NCI-H1930 (cell line): ENCODE measurements at regions not wholly inside any gene's neighbourhood (a gene's known extent, or its start where the extent isn't known, plus 50 kb on each side); places are given as distances from the start of the nearest gene placed in this dataset.
"Not testable (repeated sequence)": the region's sequence is repeated elsewhere in the genome, so short reads cannot be mapped to it uniquely, and the experiment has no call there.

Experiments used
- DNase-seq, 2 experiments: peaks; one replicate each; lab custom pipeline; 2025; lab: John Stamatoyannopoulos, UW

DNA sequence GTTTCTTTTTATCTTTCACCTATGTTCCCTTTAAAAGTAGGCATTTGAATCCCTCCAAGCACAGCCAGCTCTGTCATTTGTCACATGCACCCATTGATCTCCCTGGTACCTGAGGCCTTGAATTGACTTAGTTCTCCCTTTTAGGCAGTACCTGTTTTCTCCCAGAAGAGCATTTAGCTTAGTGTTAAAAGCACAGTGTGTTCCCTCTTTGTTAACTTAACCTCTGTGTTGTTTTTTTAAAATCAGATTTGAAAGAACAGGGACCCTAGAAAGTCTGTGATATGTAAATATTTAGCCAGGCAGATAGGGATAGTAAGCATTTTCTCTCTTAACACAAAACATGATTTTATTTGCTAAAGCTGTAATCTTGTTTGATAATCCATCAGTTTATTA lies 113.8 kb upstream of the SPATA31D4 start:
- DNase-seq: peak in 1 of 2 experiments; percentile 29

DNA sequence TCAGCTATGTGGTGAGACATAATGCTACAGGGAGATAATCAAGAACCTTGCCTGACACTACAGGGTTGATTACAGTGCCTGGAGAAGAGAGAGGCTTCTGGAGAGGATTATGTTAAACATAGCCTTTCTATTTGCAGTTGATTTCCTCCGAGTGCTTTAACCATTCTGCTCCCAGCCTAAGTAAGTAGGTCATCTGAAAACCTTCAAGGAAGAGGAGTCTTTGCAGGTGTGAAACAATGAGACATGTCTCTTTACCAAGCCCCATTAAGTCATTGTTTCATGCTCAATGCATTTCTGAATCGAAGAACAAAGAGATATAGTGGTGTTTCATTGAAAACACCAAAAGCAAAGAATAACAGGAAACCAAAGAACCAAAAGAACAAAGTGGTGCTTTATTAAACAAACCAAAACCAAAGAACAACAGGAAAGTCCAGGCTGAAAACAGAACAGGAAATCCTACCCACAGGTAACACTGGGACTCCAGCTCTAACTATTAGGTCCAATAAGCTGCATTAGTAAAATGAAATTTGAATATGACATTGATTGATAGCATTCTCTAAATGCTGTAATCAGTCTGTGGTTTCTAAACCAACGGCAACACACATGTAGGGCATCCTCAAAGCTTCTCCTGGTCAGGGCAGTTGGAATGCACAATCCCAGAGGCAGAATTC lies 113.3 kb upstream of the SPATA31D4 start:
- DNase-seq: no peak

DNA sequence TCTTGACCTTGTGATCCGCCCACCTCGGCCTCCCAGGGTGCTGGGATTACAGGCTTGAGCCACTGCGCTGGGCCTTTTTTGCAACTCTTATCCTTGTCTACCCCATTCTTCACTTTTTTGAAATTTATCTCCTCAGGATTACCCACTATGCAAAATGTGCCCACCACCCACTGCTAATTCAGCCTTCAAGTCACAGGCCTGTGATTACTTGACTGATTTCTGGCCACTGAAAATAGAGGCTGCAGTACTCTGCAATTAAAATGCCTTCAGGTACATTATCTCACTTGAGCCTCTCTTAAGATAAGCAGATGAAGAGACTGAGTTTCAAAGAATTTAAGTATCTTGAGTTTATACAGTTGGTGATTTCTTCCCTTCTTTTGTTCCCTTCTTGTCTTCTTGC lies 112.4 kb upstream of the SPATA31D4 start:
- no peak for DNase-seq

DNA sequence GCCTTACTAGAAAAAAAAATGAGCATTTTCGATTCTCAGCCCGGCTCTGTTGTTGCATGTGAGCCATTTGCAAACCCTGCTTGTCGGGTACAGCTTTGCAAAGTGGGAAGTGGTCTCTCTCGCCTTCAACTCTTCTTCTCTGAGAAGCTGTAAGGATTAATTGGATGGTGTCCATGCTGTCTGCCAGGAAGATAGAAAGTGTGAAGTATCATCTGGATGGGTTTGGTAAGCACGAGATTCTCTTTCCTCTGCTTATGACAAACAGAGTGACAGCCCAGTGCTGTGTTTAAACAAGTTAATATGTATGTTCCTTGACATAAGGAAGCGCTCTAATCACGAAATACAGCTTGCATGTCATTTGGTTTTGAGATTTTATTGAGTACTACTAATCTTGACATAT lies 109.1 kb upstream of the SPATA31D4 start:
- DNase-seq: no peak

DNA sequence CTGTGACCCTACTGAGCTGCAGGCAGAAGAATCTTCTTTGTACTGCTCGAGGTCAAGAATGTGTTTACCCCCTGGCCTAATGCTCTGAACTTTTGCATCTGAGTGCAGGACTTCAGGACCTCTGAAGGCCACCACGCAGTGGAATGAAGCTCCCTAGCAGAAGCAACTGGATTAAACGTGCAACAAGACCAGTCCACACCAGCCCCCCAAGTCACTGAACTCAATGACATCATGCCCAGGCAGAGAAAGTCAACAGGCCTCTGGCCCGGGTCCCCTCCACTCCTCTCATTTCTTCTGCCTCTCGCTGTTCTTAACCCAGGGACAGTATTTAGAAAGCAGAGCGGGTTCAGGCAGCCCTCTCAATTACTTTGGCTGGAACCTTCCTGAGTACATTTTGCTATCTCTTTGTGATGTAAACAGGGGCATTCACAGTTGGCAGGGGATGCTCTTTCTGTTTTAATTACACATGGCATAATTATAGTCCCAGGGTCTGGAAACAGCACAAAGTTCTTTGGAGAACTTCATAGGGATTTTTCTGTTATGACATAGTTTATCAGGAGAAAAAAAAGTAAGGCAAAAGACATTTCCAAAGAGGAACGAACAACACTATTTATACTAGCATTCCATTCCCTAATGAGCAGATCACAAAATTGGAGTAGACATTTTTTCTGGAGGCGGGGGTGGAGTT lies 108.2 kb upstream of the SPATA31D4 start:
- DNase-seq: no peak

DNA sequence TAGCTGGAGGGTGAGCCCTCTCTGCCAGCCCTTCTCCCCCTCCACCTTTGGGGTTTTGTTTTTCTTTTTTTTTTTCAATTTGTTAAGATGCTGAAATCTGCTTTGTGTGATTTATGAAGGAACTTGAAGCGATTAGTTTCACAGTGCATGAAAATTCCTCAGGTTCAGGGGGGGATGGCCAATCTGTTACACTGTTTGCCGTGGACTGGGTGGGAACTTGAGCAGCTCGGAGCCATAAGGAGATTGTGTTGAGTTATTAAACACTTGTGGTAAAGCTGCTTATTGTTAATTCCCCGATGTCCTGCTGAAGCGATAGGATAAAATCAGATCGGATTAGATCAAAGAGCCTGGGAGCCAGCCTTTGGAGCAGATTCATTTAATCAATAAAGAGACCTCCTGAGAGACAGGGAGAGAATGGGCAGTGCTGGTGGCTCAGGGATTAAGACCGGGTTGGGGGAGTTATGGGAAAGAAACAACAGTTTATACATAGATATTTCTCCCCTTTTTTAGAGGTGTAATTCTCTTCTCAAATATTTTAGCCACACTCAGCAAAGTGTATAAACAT lies 105.8 kb upstream of the SPATA31D4 start:
- no peak for DNase-seq

DNA sequence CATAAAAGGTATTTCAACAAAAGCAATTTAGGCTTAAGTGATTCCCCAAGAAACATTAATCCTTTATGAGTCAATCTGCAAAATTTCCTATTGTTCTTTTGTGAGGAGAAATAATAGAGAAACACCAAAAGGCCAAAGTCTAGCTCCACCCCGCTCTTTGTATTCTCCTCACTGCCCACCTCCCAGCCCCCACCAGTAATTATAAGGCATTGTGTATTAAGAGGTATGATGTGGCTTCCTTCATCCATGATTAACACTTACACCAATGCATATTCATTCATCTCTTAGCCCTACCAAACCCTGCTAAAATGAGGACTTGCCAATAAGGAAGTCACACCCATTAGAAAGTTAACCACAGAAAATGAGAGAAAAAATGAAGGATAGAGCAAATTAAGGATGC lies 105.3 kb upstream of the SPATA31D4 start:
- DNase-seq: no peak

DNA sequence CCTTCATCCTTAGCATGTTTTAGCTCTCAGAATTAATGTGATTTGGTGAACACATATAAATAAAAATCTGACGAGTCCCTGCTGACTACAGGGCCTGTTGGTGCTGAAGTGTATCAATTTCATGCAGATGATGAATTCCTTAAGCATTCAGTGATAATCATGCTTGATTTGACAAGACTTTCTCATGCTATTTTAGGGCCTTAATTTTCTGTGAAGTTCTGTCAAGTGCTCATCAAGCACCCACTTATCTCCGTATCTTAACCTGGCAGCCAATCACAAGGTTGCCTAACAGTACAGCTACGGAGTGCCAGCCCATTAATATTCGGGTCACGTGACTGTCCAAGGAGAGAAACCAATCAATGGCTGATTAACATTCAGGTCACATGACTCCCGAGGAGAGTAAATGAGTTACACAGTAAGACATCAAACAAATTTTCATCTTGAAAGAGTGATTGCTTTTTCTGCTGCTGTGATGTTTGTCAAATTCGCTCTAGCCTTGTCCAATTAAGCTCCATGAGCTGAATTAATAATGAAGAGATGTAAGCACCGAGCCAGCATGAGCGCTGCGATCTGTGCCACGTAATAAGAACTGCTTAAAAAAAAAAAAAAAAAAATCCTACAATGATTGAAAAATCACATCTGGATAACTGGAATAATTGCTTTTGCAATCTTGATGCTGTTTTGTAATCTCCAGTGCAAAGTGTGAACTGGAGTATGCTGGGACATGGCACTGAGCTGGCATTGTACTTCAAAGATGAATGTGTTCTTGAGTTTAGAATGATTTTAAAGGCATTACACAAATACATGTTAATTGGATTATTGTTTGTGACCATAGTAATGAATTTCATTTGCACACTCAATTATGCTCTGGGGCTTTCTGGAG lies 104.3 kb upstream of the SPATA31D4 start:
- no peak for DNase-seq

DNA sequence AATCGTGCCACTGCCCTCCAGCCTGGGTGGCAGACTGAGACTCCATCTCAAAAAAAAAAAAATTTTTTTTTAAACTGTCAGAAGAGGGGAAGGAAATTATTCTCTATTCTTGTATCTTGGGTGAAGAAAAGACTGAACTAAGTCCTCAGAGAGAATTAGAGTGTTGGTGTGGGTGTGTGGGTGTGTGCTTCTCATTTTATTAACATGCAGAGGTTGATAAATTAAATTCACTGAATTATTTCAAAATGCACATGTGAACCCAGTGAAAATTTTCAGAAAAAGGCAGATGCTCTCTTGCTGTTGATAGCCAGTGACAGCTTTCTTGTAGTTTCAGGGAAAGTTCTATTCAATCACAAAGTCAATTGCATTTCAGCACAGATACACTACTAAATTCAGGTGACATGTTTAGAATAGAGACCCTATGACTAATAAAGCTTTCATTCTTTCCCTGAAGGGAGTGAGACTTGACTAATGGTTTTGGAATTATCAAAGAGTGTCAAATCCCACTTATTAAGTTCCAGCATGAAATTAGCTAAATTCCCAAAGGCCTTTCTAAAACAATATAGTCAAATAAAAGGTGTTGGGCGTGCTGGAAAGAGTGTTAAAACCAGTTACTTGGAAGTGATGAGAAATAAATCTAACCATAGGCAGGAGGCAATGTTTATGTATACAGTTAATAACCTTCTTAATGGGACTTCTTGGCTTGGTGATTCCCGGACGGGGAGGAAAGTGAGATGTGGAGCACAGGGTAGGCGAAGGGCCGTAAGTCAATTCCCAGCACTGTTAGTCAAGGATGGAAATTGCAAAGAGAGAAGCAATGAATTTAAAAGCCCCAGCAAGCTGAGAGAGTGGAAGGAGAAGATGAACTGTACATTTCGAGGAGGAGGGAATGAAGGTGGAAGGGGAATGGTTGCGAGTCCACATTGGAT lies 103.2 kb upstream of the SPATA31D4 start:
- no peak for DNase-seq

DNA sequence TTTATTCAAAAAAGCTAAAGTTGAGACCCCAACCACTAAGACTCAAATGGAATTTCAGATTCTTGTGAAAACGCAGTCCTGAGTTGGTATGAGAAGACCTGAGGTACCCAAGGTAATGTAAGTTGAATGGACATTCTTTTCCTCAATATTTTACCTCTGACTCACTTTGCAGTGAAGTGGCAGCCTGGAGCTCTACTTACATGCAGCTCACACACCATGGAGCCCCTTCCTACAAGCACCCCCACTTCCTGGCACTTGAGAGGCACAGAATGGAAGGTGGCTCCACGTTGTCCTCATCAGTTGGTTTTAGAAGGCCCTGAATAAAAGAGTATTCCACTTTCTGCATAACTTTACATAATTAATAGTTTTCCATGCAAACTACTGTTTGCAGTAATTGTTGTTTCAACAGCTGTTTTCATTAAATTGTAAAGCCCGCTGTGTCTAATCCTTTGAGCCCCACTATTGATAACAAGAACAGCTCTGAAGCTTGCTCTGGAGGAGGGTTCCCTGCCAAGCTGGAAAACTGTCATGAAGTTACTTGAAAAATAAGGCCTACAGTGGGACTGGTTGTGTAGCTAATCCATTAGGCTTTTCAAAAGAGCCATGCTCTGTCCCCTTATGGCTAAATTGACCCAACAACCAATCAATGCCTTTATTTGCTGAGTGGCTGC lies 102.2 kb upstream of the SPATA31D4 start:
- DNase-seq: no peak

DNA sequence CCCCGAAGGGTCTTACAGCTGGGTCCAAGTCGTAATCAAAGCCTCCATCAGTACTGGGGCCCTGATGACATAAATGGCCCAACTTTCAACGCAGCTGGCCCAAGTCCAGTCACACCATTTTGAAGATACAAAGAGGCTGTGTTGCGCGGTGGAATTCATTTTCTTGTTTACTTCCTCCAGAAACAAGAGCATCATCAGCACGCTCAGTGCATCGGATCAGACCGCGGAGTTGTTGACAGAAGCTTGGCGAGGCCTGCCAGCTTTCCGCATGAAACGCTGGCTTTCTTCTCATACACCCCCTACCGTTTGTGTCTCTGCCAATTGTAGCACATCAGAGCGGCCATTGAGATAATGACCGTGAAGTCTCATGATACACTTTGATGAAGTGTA lies 101.7 kb upstream of the SPATA31D4 start:
- no peak for DNase-seq

DNA sequence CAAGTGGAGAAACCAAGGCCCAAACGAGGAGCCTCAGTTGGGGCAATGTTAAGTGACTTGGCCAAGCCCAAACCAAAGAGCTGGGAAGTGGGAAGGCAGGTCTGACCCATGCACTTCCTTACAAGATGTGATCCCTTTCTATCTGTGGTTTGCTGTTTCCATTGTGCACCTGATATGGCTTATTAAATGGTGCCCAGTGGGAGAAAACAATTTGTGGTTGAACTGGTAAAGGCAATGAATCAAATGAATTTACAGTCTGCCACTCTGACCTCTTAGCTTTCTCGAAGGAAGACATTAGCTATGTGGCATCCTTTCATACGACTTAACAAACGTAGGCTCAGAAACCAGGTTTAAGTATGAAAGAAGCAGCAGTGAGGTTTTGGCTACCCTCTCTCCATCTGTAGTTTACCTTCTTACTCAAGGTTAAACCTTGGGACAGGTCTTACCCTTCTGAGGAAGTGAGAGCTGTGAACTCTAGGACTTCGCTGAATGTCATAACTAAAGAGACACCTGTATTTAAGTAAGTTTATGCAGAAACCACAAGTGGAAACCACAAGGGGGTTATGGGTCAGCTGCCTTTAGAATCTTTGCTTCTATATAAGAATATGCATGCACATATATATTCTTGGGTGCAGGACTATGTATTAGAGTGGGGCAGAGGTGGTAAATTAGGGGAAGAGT lies 100.5 kb upstream of the SPATA31D4 start:
- DNase-seq: no peak

DNA sequence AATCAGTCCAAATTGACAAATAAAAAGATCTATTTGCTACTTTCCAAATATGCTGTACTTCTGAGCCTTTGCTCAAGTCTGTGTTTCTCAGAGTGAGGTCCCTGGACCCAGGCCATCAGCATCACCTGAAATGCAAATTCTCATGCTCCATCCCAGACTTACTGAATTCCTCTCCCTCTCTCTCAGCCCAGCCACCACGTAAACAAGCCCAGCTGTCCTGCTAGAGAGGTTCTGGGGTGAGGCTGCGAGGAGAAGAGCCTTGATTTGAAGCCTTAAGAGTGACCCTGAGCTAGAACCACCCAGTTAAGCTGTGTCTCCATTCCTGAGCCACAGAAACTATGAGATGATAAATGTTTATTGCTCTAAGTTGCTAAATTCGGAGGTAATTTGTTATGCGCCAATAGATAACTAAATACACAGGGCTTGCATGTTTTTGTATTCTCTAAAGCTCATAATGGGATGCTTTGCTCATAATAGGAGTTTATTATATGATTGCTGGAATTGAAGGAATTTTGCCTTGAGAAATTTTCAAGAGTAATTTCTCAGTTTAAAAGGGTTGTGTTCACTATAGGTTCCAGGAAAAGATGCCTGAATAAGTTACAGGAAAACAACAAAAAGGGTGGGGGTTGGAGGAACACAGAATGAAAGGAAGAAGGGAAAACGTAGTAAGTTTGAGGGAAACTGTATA lies 98.9 kb upstream of the SPATA31D4 start:
- no peak for DNase-seq

DNA sequence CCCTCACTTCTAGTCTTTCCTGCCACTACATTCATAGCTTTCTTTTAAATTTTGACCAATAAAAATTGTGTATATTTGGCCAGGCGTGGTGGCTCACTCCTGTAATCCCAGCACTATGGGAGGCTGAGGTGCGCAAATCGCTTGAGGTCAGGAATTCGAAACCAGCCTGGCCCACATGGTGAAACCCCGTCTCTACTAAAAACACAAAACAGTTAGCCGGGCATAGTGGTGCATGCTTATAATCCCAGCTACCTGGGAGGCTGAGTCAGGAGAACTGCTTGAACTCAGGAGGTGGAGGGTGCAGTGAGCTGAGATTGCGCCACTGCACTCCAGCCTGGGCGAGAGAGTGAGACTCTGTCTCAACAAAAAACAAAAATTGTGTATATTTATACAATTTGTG lies 97.8 kb upstream of the SPATA31D4 start:
- not testable (repeated sequence) for DNase-seq

DNA sequence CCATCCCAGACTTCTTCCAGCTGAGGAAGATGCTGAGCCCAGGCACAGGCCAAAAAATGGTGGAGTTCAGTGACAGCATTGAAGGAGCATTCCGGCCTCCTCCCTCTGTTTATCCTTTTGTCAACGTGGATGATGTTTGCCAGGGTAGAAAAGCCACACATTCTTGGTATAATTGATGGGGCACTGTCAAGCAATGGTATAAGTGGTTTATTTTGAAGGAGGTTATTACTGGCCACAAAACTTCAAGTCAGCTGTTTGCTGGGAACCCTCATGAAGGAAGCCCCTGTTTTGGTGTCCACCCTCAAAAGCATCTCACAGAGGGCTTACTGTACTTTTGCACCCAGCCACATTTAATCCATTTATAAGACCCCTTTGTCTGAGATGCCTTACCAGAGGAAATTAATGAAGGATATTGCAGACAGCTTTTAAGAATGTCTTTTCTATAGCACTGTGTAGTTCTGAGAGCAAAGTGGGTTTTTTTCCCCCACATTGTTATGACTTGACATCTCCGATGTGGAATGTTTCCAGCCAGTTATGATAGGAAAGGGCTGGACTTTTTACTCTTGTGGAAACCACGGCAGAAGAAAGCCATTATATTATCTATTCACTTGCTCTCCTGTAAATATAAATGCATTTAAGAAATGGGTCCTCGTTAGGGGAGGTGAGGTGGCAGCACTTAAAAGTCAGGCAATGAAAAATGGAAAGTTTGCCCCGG lies 95.5 kb upstream of the SPATA31D4 start:
- no peak for DNase-seq

DNA sequence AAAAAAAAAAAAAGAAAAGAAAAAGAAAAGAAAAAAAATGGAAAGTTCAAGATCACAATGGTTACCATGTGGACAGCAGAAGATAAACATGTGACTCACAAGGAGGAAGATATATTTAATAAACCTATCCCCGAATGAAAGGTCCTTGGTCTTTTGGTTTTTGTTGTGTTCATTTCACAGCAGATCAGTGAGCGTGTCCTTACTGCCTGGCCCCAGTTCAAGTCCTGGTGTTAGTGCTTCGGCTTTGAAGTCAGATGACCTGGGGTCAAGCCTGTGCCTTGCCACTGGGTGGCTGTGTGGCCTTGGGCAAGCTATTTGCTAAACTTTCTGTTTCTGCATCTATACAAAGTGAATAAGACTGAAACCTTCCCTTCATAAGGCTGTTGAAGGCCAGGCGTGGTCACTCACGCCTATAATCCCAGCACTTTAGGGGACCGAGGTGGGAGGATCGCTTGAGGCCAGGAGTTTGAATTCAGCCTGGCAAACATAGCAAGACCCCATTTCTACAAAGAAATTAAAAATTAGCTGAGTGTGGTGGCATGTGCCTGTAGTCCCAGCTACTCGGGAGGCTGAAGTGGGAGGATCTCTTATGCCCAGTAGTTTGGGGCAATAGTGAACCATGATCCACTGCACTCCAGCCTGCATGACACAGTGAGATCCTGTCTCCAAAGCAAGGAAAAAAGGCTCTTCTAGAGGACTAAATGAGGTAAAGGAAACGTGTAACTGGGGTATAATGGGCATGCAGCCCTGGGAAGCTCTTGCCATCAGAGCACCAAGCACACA lies 94.5 kb upstream of the SPATA31D4 start:
- no peak for DNase-seq

DNA sequence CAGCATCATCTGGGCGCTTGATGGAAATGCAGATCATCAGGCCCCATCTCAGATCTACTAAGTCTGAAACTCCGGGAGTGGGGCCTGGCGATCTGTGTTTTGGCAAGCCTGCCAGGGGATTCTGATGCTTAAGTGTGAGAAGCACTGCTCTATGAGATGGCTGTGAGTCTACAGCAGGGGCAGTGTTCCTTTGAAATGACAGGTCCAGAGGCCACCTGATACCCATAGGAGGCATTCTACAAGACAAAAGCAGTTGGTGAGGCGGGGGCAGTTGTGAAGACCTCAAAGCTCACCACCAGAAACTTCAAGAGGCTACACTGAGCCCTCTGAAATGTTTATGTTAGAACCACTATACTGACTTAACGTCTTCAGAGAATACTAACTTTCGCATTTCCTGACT lies 86.9 kb upstream of the SPATA31D4 start:
- no peak for DNase-seq

DNA sequence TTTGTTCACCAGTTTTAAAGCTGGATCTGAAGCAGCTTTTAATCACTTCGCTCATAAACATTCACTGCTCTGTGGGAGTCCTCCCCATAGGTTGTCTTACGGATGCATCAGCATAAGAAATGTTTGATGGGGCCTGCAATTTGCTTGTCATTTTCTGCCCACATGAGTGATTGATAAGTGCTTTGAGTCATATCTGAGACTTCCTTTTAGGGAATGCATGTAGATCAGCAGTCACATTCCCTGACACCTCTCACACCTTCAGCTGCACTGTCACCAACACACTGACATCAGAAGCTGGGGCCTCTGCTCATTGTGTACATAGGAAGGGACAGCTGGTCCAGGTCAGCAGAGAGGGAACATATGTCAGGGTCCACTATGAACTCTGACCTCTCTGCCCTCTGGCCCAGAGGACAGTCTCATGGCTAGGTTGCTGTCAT lies 84.1 kb upstream of the SPATA31D4 start:
- no peak for DNase-seq
